HCT116 (cell line): ENCODE measurements at regions not wholly inside any gene's neighbourhood (a gene's known extent, or its start where the extent isn't known, plus 50 kb on each side); places are given as distances from the start of the nearest gene placed in this dataset.

Source experiments
- ATAC-seq: fragments of 200-7000 bp; cut with Tn5 transposase; 2 replicates; pipeline ENCODE4 v1.9.1; 2020; ENCODE audit warnings: mild to moderate bottlenecking, moderate library complexity
- BruUV-seq: library from RNA; stranded (reverse); fragments of 400-500 nt; replicated peaks from 2 replicates; lab custom pipeline; 2021; lab: Mats Ljungman, UMichigan
- CTCF ChIA-PET: fragments of 300-600 bp; sonication (Branson Sonifier 250); formaldehyde crosslinking; loops from one replicate; lab custom pipeline; 2021; ENCODE audit warnings: antibody characterized with exemption; lab: Charles Lee
- POLR2A ChIA-PET: fragments of 300-600, 350-600 bp; sonication (Branson Sonifier 250); formaldehyde crosslinking; loops from one replicate; lab custom pipeline; 2021; ENCODE audit warnings: antibody characterized with exemption; lab: Charles Lee
- RAD21 ChIA-PET, 2 experiments: fragments of 300-600 bp; sonication (Branson Sonifier 250); formaldehyde crosslinking; loops; one replicate each; lab custom pipeline; 2023; ENCODE audit warnings: low total read pairs in 2 of 2; ENCODE audit not compliant: uncharacterized antibody in 2 of 2, unreplicated experiment in 2 of 2, low non-redundant PET in 1 of 2; lab: Charles Lee
- DNase-seq: peaks from one replicate; pipeline ENCODE4 v3.0.0-alpha.2; 2010; ENCODE audit warnings: low read depth, low spot score
- H2AFZ ChIP-seq: fragments of 200-600 bp; shearing (Covaris generic), sonication (generic); 2 replicates; pipeline ENCODE4 v1.6.1; 2017; ENCODE audit warnings: low read depth, mixed run types, mixed read lengths, antibody characterized with exemption, low read length; ENCODE audit not compliant: poor library complexity, severe bottlenecking
- H3K27ac ChIP-seq: 2 replicates; pipeline ENCODE4 v1.5.1; 2012; ENCODE audit warnings: low read depth, low read length
- H3K27me3 ChIP-seq: fragments of 200-600 bp; sonication (generic); 2 replicates; pipeline ENCODE4 v1.6.1; 2016; ENCODE audit warnings: mixed run types, low read length, mixed read lengths; ENCODE audit not compliant: insufficient read depth
- H3K36me3 ChIP-seq, 2 experiments: fragments of 200-500 bp in 1 of 2; fragments of 200-600 bp in 1 of 2; sonication (Bioruptor generic) in 1 of 2; sonication (generic) in 1 of 2; 2 replicates each; pipeline versions ENCODE4 v1.5.1 to v1.6.1; 2014 to 2016; ENCODE audit warnings: low read length in 2 of 2, inconsistent platforms in 1 of 2, mixed read lengths in 1 of 2, mixed run types in 1 of 2; ENCODE audit not compliant: insufficient read depth in 2 of 2, control insufficient read depth in 1 of 2
- H3K4me1 ChIP-seq, 2 experiments: fragments of 200-600 bp in 1 of 2; sonication (generic) in 1 of 2; 2 replicates each; pipeline versions ENCODE4 v1.5.1 to v1.6.1; 2012 to 2017; ENCODE audit warnings: low read length in 2 of 2, inconsistent platforms in 1 of 2, mild to moderate bottlenecking in 1 of 2, mixed read lengths in 1 of 2, mixed run types in 1 of 2, moderate library complexity in 1 of 2; ENCODE audit not compliant: insufficient read depth in 2 of 2, control insufficient read depth in 1 of 2
- H3K4me2 ChIP-seq: fragments of 200-600 bp; sonication (generic); 2 replicates; pipeline ENCODE4 v1.6.1; 2017; ENCODE audit warnings: mixed run types, low read length, mixed read lengths
- H3K4me3 ChIP-seq, 2 experiments: fragments of 200-600 bp in 1 of 2; sonication (generic) in 1 of 2; replicated peaks in 1 of 2; 2 replicates each; pipeline ENCODE4 v1.5.1; 2011 to 2016; ENCODE audit warnings: low read length in 2 of 2, control low read depth in 1 of 2, low read depth in 1 of 2, mild to moderate bottlenecking in 1 of 2, mixed read lengths in 1 of 2, mixed run types in 1 of 2
- H3K79me2 ChIP-seq: fragments of 200-600 bp; sonication (generic); 2 replicates; pipeline ENCODE4 v1.6.1; 2017; ENCODE audit warnings: mild to moderate bottlenecking, mixed run types, low read length, moderate library complexity, mixed read lengths; ENCODE audit not compliant: insufficient read depth
- H3K9ac ChIP-seq: fragments of 200-600 bp; sonication (generic); 2 replicates; pipeline ENCODE4 v1.6.1; 2016; ENCODE audit warnings: low read length, mixed read lengths
- H3K9me2 ChIP-seq: fragments of 200-600 bp; sonication (generic), shearing (Covaris generic); 2 replicates; pipeline ENCODE4 v1.6.1; 2017; ENCODE audit warnings: mixed run types, mild to moderate bottlenecking, moderate library complexity; ENCODE audit not compliant: insufficient read depth
- H3K9me3 ChIP-seq, 2 experiments: fragments of 200-500 bp in 1 of 2; fragments of 200-600 bp in 1 of 2; sonication (Bioruptor generic) in 1 of 2; sonication (generic) in 1 of 2; 2 replicates each; pipeline ENCODE4 v1.6.1; 2014 to 2017; ENCODE audit warnings: low read length in 2 of 2, mixed read lengths in 2 of 2, inconsistent platforms in 1 of 2, low read depth in 1 of 2, mild to moderate bottlenecking in 1 of 2, mixed run types in 1 of 2, moderate library complexity in 1 of 2; ENCODE audit not compliant: control insufficient read depth in 1 of 2, insufficient read depth in 1 of 2
- H4K20me1 ChIP-seq: fragments of 200-600 bp; sonication (generic), shearing (Covaris generic); 2 replicates; pipeline ENCODE4 v1.6.1; 2017; ENCODE audit warnings: mixed run types, mild to moderate bottlenecking, moderate library complexity; ENCODE audit not compliant: insufficient read depth
- CEBPB ChIP-seq: IDR thresholded peaks from 2 replicates; pipeline ENCODE4 v1.6.1; 2012; ENCODE audit warnings: low read depth
- ELF1 ChIP-seq: IDR thresholded peaks from 2 replicates; pipeline ENCODE4 v1.6.1; 2012; ENCODE audit warnings: low read depth, borderline replicate concordance
- EZH2phosphoT487 ChIP-seq: fragments of 200-600 bp; IDR thresholded peaks from 2 replicates; pipeline ENCODE4 v1.6.1; 2018; ENCODE audit warnings: antibody characterized with exemption, borderline replicate concordance
- JUND ChIP-seq: IDR thresholded peaks from 2 replicates; pipeline ENCODE4 v1.6.1; 2012
- POLR2A ChIP-seq: IDR thresholded peaks from 2 replicates; pipeline ENCODE4 v1.7.0; 2011; ENCODE audit warnings: borderline replicate concordance; ENCODE audit not compliant: insufficient read depth, insufficient read length; ENCODE audit errors: extremely low read depth
- POLR2AphosphoS5 ChIP-seq: IDR thresholded peaks from 2 replicates; pipeline ENCODE4 v1.6.1; 2011; ENCODE audit warnings: mild to moderate bottlenecking, low read depth, low read length, moderate library complexity
- SIN3A ChIP-seq: IDR thresholded peaks from 2 replicates; pipeline ENCODE4 v1.6.1; 2012; ENCODE audit warnings: low read depth
- TCF7L2 ChIP-seq: IDR thresholded peaks from 2 replicates; pipeline ENCODE4 v1.7.0; 2011; ENCODE audit warnings: borderline replicate concordance, inconsistent platforms; ENCODE audit not compliant: insufficient read depth, insufficient read length; ENCODE audit errors: extremely low read depth
- ZFX ChIP-seq: fragments of 450-650 bp; IDR thresholded peaks from 2 replicates; pipeline ENCODE4 v1.6.1; 2017
- ZNF274 ChIP-seq: fragments of 200-500 bp; sonication (Bioruptor generic); IDR thresholded peaks from 2 replicates; pipeline ENCODE4 v1.6.1; 2014; ENCODE audit warnings: mild to moderate bottlenecking, low read depth, low read length, inconsistent platforms
- intact Hi-C: fragments of 100-400 bp; cut with micrococcal nuclease; formaldehyde crosslinking; loops from 2 replicates; pipeline ENCODE4 v1.10.0; 2022
- TF ChIP-seq, protein P1 (sequence below): IDR thresholded peaks from 2 replicates; pipeline ENCODE4 v1.6.1; 2012
- TF ChIP-seq, protein P2 (sequence below), 3 experiments: fragments of 200-600 bp in 1 of 3; sonication (generic) in 1 of 3; IDR thresholded peaks in 2 of 3; conservative IDR thresholded peaks in 1 of 3; 2 replicates each; pipeline ENCODE4 v1.5.1; 2012 to 2017; ENCODE audit warnings: low read depth in 2 of 3, low read length in 2 of 3, antibody characterized with exemption in 1 of 3, borderline replicate concordance in 1 of 3, control low read depth in 1 of 3, mild to moderate bottlenecking in 1 of 3, mixed read lengths in 1 of 3, mixed run types in 1 of 3, moderate library complexity in 1 of 3; ENCODE audit not compliant: insufficient read depth in 1 of 3

DNA sequence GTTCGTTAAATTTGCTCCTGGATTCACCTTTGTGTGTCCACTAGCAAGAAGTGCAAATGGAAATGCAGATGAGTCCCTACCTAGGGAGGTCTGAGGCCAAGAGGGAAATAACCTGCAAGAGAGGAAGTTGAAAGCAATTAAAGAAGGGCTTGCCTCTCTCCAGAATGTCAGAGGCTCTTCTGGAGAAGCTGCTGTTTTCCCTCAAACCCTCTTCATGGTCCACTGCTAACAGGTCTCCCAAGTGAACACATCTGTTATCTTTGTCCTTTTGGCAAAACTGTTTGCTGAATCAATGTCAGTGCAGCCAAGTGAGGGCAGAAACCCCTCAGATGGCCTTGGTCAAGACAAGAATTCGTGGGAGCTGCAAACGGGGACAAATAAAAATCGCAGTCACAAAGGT is 177.3 kb upstream of the PLXNA2 start (continued):
- TF ChIP-seq JUND (no peak), ELF1 (no peak), TCF7L2 (no peak), EZH2phosphoT487 (no peak), ZFX (no peak), SIN3A (no peak), CEBPB (no peak)
- TF ChIP-seq, protein P1, sequence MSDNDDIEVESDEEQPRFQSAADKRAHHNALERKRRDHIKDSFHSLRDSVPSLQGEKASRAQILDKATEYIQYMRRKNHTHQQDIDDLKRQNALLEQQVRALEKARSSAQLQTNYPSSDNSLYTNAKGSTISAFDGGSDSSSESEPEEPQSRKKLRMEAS, result no peak
- TF ChIP-seq, protein P2, sequence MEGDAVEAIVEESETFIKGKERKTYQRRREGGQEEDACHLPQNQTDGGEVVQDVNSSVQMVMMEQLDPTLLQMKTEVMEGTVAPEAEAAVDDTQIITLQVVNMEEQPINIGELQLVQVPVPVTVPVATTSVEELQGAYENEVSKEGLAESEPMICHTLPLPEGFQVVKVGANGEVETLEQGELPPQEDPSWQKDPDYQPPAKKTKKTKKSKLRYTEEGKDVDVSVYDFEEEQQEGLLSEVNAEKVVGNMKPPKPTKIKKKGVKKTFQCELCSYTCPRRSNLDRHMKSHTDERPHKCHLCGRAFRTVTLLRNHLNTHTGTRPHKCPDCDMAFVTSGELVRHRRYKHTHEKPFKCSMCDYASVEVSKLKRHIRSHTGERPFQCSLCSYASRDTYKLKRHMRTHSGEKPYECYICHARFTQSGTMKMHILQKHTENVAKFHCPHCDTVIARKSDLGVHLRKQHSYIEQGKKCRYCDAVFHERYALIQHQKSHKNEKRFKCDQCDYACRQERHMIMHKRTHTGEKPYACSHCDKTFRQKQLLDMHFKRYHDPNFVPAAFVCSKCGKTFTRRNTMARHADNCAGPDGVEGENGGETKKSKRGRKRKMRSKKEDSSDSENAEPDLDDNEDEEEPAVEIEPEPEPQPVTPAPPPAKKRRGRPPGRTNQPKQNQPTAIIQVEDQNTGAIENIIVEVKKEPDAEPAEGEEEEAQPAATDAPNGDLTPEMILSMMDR (IDR thresholded peaks at IDR 0.05 in 2 of 3, conservative IDR thresholded peaks at IDR 0.05 in 1 of 3; ENCODE audit: borderline replicate concordance in 1 of 3, insufficient read depth in 1 of 3, low read depth in 2 of 3, low read length in 2 of 3), result no peak

DNA sequence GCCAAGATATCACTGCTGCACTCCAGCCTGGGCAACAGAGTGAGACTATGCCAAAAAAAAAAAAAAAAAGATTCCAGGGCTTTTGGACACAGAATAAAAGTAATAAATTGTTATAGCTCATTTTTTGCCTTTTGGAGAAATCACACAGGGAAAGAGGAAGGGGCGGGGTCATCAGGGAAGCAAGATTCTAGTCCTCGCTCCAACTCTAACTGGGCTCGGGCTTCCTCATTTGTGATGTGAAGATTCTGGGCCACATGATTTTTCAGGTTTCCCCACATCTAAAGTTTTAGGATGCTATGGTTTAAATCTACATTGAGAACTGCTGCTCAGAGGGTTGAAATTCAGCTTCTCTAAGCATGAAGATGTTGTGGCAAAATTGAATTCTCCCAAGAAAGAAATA is 179.3 kb upstream of the PLXNA2 start:
- Histone ChIP-seq H2AFZ (no peak overlapping the region), H3K9me3 (no peaks in the 10 kb centered on the region), H3K9me2 (no peaks in the 10 kb centered on the region), H3K36me3 (no peaks in the 10 kb centered on the region), H3K4me3 (no peak overlapping the region), H3K79me2 (no peaks in the 10 kb centered on the region), H4K20me1 (no peaks in the 10 kb centered on the region), H3K27me3 (no peaks in the 10 kb centered on the region), H3K27ac (no peak overlapping the region), H3K9ac (no peak overlapping the region), H3K4me1 (no peaks in the 10 kb centered on the region), H3K4me2 (no peak overlapping the region)
- no peak for DNase-seq
- ATAC-seq, result no peak
- ChIA-PET RAD21 (no interaction called here), POLR2A (no interaction called here), CTCF (no interaction called here)
- intact Hi-C loops, result no loop called here
- no peak for TF ChIP-seq POLR2A
- TF ChIP-seq, protein P1, result no peak
- no peak for TF ChIP-seq CEBPB
- no peak for TF ChIP-seq ZFX
- TF ChIP-seq POLR2AphosphoS5, result no peak
- TF ChIP-seq ZNF274, result no peak
- no peak for TF ChIP-seq ELF1
- no peak for TF ChIP-seq SIN3A
- BruUV-seq, result no TSS peak
